ENCODE measurements at regions not wholly inside any gene's neighbourhood (a gene's known extent, or its start where the extent isn't known, plus 50 kb on each side); places are given as distances from the start of the nearest gene placed in this dataset.

DNA sequence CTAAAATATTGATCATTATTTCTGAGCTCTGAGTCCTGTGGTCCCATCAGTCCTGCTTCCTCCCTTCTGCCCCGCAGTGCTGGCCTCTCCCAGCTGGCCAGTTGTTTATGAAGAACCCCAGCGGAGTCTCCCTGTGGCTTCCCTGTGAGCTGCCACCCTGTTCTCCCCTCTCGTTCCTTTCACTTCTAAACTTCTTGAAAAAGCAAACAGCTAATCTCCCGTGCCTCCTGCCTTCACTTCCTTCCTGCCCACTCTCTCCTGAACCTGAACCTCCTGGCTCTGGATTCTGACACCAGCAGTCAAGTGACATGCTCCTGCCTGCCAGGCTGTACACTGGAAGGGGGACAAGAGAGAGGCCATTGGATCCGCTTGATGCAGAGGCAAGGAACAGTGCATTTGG lies 63.7 kb upstream of the ZPBP start:
- H3K27me3 ChIP-seq (ENCODE audit: control insufficient read depth in 1 of 2, insufficient read depth in 2 of 2, low read length in 2 of 2) = no peaks in the 10 kb centered on the region
- no peak overlapping the region for H3K4me2 ChIP-seq (ENCODE audit: low read depth, low read length)
- intact Hi-C loops (cut with micrococcal nuclease; ENCODE audit: unreplicated experiment) = no loop called here
- POLR2A ChIA-PET = no interaction called here
- WGBS (ENCODE audit: low lambda C conversion rate) = 23% methylated on average over 5 of the region's 5 CpGs
- no peaks in the 10 kb centered on the region for H4K20me1 ChIP-seq (ENCODE audit: insufficient read depth, low read length)
- no peaks in the 10 kb centered on the region for H3K36me3 ChIP-seq (replicated peaks in 1 of 2; ENCODE audit: control insufficient read depth in 1 of 2, insufficient read depth in 2 of 2, low read length in 2 of 2)
- no peak overlapping the region for H3K27ac ChIP-seq (ENCODE audit: extremely low read length, insufficient read depth, low read length)
- no peaks in the 10 kb centered on the region for H3K9me3 ChIP-seq (ENCODE audit: low read length)
- H3K4me1 ChIP-seq (ENCODE audit: insufficient read depth, low read length) = no peaks in the 10 kb centered on the region
- no peak for DNase-seq (ENCODE audit: low spot score)
- in situ Hi-C loops (cut with HindIII; ENCODE audit: extremely low pct_ligation_motif_present, low pct_unique_long_range_greater_than_20kb) = no loop called here
- no TSS peak for BruUV-seq (replicated peaks)
- no peak for ATAC-seq
- H3K79me2 ChIP-seq (ENCODE audit: insufficient read depth, low read length) = no peaks in the 10 kb centered on the region
- CTCF ChIA-PET (ENCODE audit: low intra/inter-chr PET ratio, low total read pairs) = no interaction called here
- H2AFZ ChIP-seq (ENCODE audit: low read length) = no peak overlapping the region
- H3K4me3 ChIP-seq (replicated peaks in 1 of 3; ENCODE audit: insufficient read depth in 1 of 3, low read depth in 2 of 3, low read length in 3 of 3) = no peak overlapping the region
- FAIRE-seq = no peak
- no peak overlapping the region for H3K9ac ChIP-seq (ENCODE audit: insufficient read depth, low read depth, low read length)
- TF ChIP-seq, protein P1, sequence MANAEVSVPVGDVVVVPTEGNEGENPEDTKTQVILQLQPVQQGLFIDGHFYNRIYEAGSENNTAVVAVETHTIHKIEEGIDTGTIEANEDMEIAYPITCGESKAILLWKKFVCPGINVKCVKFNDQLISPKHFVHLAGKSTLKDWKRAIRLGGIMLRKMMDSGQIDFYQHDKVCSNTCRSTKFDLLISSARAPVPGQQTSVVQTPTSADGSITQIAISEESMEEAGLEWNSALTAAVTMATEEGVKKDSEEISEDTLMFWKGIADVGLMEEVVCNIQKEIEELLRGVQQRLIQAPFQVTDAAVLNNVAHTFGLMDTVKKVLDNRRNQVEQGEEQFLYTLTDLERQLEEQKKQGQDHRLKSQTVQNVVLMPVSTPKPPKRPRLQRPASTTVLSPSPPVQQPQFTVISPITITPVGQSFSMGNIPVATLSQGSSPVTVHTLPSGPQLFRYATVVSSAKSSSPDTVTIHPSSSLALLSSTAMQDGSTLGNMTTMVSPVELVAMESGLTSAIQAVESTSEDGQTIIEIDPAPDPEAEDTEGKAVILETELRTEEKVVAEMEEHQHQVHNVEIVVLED (CRISPR knock-in tag; IDR thresholded peaks at IDR 0.05; ENCODE audit: borderline replicate concordance) = no peak
- TF ChIP-seq TCF7L2 (IDR thresholded peaks at IDR 0.05; ENCODE audit: low read depth, low read length) (no peak), REXO4 (CRISPR knock-in tag; IDR thresholded peaks at IDR 0.05; ENCODE audit: borderline replicate concordance) (no peak)

DNA sequence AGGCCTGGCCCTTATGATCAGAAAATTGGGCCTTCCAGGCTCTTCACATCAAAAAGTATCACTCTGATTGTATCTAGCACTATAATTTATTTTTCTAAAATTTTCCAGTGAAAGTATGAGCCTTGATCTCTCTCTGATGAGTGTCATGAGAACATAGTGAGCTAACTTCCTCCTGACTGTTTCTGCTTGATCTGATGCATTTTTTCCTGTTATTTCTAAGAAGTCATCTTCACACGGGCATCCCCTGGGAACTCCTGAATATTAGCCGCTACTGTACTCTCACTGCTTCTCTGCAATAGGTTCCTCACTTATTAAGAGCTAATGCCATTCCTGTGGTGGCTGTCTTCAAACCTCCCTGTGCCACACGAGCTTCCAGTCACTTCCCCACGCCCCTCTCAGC lies 63.1 kb upstream of the ZPBP start:
- Histone ChIP-seq H3K79me2 (ENCODE audit: insufficient read depth, low read length) (no peaks in the 10 kb centered on the region), H3K9ac (ENCODE audit: insufficient read depth, low read depth, low read length) (no peak overlapping the region), H3K4me3 (replicated peaks in 1 of 3; ENCODE audit: insufficient read depth in 1 of 3, low read depth in 2 of 3, low read length in 3 of 3) (no peak overlapping the region), H3K9me3 (ENCODE audit: low read length) (no peaks in the 10 kb centered on the region), H3K27me3 (ENCODE audit: control insufficient read depth in 1 of 2, insufficient read depth in 2 of 2, low read length in 2 of 2) (no peaks in the 10 kb centered on the region), H3K4me1 (ENCODE audit: insufficient read depth, low read length) (no peaks in the 10 kb centered on the region), H3K27ac (ENCODE audit: extremely low read length, insufficient read depth, low read length) (no peak overlapping the region), H2AFZ (ENCODE audit: low read length) (no peak overlapping the region), H3K4me2 (ENCODE audit: low read depth, low read length) (no peak overlapping the region), H3K36me3 (replicated peaks in 1 of 2; ENCODE audit: control insufficient read depth in 1 of 2, insufficient read depth in 2 of 2, low read length in 2 of 2) (no peaks in the 10 kb centered on the region), H4K20me1 (ENCODE audit: insufficient read depth, low read length) (no peaks in the 10 kb centered on the region)
- FAIRE-seq (no peak), ATAC-seq (no peak), DNase-seq (ENCODE audit: low spot score) (no peak)
- in situ Hi-C loops (cut with HindIII; ENCODE audit: extremely low pct_ligation_motif_present, low pct_unique_long_range_greater_than_20kb) (no loop called here), intact Hi-C loops (cut with micrococcal nuclease; ENCODE audit: unreplicated experiment) (no loop called here)
- BruUV-seq (replicated peaks) = no TSS peak
- CTCF ChIA-PET (ENCODE audit: low intra/inter-chr PET ratio, low total read pairs) = no interaction called here
- no peak for TF ChIP-seq TEAD2 (CRISPR knock-in tag; IDR thresholded peaks at IDR 0.05)
- TF ChIP-seq ZNF441 (CRISPR knock-in tag; IDR thresholded peaks at IDR 0.05; ENCODE audit: borderline replicate concordance) = no peak
- no peak for TF ChIP-seq ZFYVE20 (CRISPR knock-in tag; IDR thresholded peaks at IDR 0.05; ENCODE audit: borderline replicate concordance, low read depth)
- no peak for TF ChIP-seq NFYC (CRISPR knock-in tag; IDR thresholded peaks at IDR 0.05)
- WGBS (ENCODE audit: low lambda C conversion rate) = 20% methylated on average over 4 of the region's 4 CpGs
- POLR2A ChIA-PET = no interaction called here
